GM12874 (cell line): ENCODE measurements at regions not wholly inside any gene's neighbourhood (a gene's known extent, or its start where the extent isn't known, plus 50 kb on each side); places are given as distances from the start of the nearest gene placed in this dataset.

Experiments used
- CTCF ChIP-seq: IDR thresholded peaks from 2 replicates; pipeline ENCODE4 v1.5.1; 2011; ENCODE audit warnings: low read depth, mild to moderate bottlenecking, control low read depth, low read length, moderate library complexity; ENCODE audit not compliant: insufficient read depth

GRCh38 chr1:239590556-239590955 is 204.2 kb downstream of the CHRM3 start:
- no peak for TF ChIP-seq CTCF

- TF ChIP-seq CTCF, result no peak
Measured at GRCh38 chr1:239593527-239593926, 207.2 kb downstream of the CHRM3 start.

GRCh38 chr1:239600588-239600987 is 214.2 kb downstream of the CHRM3 start:
- TF ChIP-seq CTCF, result no peak

GRCh38 chr1:239601108-239601507 is 214.7 kb downstream of the CHRM3 start:
- no peak for TF ChIP-seq CTCF

GRCh38 chr1:239603530-239603929 is 217.2 kb downstream of the CHRM3 start:
- no peak for TF ChIP-seq CTCF

GRCh38 chr1:239606850-239607400 is 220.6 kb downstream of the CHRM3 start:
- TF ChIP-seq CTCF, result no peak

- TF ChIP-seq CTCF, result no peak
Measured at GRCh38 chr1:239608469-239608868, 222.1 kb downstream of the CHRM3 start.
